ENCODE measurements at regions not wholly inside any gene's neighbourhood (a gene's known extent, or its start where the extent isn't known, plus 50 kb on each side); places are given as distances from the start of the nearest gene placed in this dataset.

DNA sequence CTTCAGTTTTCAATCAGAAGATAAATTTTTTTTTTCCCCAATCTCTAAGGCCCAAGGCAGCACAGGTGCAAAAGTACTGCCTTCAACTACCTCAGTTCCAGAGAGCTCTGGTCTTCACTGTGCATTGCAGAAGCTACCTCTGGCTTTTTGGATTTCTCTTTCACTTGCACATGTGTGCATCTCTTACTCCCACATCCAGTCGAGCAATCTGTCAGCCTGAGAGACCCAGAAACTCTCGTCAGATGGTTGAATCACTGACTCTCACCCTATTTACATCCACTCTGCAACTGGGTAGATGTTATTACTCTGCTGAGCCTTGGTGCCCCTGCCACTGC lies 813.8 kb downstream of the NR2F2 start:
- no peaks in the 10 kb centered on the region for H3K9me3 ChIP-seq
- no peak overlapping the region for H3K27ac ChIP-seq
- no peaks in the 10 kb centered on the region for H3K4me1 ChIP-seq (ENCODE audit: insufficient read depth)
- no peaks in the 10 kb centered on the region for H3K36me3 ChIP-seq
- H3K4me3 ChIP-seq, result no peak overlapping the region
- WGBS, 3 donors, result 41 to 56% (median 47%) methylated on average over 2 of the region's 2 CpGs
- no peaks in the 10 kb centered on the region for H3K27me3 ChIP-seq
- no peak for TF ChIP-seq EP300 (IDR thresholded peaks at IDR 0.05)
- TF ChIP-seq POLR2A (IDR thresholded peaks at IDR 0.05), result no peak
- TF ChIP-seq, protein P1, sequence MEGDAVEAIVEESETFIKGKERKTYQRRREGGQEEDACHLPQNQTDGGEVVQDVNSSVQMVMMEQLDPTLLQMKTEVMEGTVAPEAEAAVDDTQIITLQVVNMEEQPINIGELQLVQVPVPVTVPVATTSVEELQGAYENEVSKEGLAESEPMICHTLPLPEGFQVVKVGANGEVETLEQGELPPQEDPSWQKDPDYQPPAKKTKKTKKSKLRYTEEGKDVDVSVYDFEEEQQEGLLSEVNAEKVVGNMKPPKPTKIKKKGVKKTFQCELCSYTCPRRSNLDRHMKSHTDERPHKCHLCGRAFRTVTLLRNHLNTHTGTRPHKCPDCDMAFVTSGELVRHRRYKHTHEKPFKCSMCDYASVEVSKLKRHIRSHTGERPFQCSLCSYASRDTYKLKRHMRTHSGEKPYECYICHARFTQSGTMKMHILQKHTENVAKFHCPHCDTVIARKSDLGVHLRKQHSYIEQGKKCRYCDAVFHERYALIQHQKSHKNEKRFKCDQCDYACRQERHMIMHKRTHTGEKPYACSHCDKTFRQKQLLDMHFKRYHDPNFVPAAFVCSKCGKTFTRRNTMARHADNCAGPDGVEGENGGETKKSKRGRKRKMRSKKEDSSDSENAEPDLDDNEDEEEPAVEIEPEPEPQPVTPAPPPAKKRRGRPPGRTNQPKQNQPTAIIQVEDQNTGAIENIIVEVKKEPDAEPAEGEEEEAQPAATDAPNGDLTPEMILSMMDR (IDR thresholded peaks at IDR 0.05), result no peak
- intact Hi-C loops (cut with DNase I), result no loop called here
- DNase-seq, result no peak

DNA sequence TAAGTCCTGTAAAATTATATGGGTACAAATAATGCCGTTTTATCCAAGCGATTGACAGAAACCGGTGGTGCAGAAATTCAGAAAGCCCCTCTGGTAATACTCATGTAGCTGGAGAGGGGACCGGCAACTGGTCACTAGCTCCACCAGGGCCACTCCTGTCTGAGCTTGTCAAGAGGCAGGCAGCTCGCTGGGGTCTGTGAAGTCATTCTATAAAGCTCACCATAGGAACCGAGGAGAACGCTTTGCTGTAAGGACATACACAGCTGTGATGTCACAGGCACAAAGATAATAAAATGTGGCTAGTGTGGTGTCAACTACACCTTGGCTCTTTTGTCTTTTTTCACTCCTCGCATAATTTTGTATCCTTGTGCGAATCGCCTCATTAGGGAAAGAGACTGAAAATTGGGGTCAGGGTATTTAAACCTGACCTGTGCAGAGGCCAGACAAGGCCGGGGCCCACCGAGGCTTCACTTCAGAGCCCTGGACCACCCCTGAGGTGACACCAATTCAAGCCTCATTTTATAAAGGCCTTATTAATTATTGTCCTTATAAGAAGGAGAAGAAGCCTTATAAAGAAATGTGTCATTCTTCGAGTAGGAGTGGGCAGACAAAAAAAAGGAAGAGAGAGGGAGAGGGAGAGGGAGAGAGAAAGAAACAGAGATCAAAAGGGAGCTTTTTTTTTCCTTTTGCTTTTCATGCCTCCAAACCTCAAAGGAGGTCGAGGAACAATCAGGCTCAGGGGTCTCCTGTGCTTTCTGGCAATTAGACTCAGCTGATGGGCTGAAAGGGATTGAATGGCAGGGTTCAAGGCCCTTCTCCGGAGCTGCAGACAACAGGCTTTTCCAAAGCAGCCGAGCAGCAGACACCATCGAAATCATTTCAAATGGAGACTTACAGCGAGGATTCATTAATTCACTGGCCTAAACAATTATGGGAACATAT lies 813.3 kb upstream of the ARRDC4 start:
- TF ChIP-seq POLR2A (IDR thresholded peaks at IDR 0.05), result no peak
- TF ChIP-seq, protein P1 (IDR thresholded peaks at IDR 0.05), result no peak
- TF ChIP-seq EP300 (IDR thresholded peaks at IDR 0.05), result no peak
- intact Hi-C loops (cut with DNase I), result no loop called here
- Histone ChIP-seq H3K27me3 (no peaks in the 10 kb centered on the region), H3K36me3 (no peaks in the 10 kb centered on the region), H3K4me1 (ENCODE audit: insufficient read depth) (no peaks in the 10 kb centered on the region), H3K4me3 (no peak overlapping the region), H3K9me3 (no peaks in the 10 kb centered on the region), H3K27ac (no peak overlapping the region)
- no peak for DNase-seq
- 64 to 69% (median 67%) methylated on average over 18 of the region's 18 CpGs for WGBS, 3 donors

DNA sequence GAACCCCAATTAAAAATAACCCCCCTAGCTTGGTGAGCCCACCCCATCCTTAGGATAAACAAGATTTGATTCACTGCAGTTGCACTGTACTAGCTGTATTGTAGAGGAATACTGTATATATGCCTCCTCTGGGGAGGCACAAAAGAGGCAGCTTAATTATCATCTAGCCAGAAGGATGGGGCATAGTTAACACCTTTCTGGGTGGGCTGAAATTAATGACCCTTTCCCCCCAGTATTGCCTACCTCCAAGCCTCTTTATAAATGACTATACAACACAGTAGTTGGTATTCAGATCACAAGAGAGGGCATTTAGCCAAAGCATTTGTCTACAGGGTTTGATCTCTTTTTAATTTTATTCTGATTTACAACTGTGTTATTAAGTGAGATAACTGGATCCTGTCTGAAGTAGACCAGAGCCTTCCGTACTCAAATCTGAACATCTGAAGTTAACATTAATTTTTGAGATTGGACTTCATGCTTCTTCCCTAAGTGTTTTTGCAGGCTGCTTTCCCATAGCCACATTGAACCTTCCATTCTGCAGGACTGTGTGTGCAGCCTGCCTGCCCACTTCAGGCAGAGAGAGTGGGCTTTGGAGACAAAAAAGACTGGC lies 807.0 kb upstream of the ARRDC4 start:
- intact Hi-C loops (cut with DNase I), result no loop called here
- no peaks in the 10 kb centered on the region for H3K4me1 ChIP-seq (ENCODE audit: insufficient read depth)
- no peaks in the 10 kb centered on the region for H3K9me3 ChIP-seq
- no peak for TF ChIP-seq POLR2A (IDR thresholded peaks at IDR 0.05)
- TF ChIP-seq, protein P1 (IDR thresholded peaks at IDR 0.05), result no peak
- TF ChIP-seq EP300 (IDR thresholded peaks at IDR 0.05), result no peak
- no peaks in the 10 kb centered on the region for H3K36me3 ChIP-seq
- no peak overlapping the region for H3K27ac ChIP-seq
- H3K27me3 ChIP-seq, result no peaks in the 10 kb centered on the region
- no peak overlapping the region for H3K4me3 ChIP-seq
- no peak for DNase-seq
- 40 to 53% (median 48%) methylated on average over 1 of the region's 1 CpG for WGBS, 3 donors

DNA sequence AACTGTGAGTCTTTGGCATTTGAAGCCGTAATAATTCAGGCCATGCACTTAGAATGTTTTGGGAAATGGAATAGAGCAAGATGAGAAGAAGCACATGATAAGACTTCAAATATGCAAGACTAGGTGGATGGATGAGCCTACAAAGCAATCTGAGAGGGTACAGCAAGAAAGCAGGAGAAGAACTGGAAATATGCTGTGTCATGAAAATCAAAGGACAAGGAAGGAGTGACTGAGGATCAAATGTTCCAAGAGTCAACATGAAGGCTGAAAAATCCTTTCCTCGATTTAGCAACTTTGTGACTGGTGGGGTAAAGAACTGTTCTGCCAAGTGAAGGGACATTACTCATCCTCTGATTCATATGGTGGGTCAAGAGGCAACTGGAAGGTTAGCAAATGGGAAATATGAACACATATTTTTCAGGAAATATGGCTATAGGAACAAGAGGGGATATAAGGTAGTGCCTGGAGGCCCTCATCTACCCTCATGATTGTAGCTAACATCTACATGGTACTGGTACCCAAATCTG lies 803.7 kb upstream of the ARRDC4 start:
- H3K27ac ChIP-seq, result no peak overlapping the region
- intact Hi-C loops (cut with DNase I), result no loop called here
- no peak for DNase-seq
- TF ChIP-seq EP300 (IDR thresholded peaks at IDR 0.05), result no peak
- no peak for TF ChIP-seq POLR2A (IDR thresholded peaks at IDR 0.05)
- TF ChIP-seq, protein P1 (IDR thresholded peaks at IDR 0.05), result no peak
- H3K4me1 ChIP-seq (ENCODE audit: insufficient read depth), result no peaks in the 10 kb centered on the region
- no peaks in the 10 kb centered on the region for H3K9me3 ChIP-seq
- no peaks in the 10 kb centered on the region for H3K36me3 ChIP-seq
- no peaks in the 10 kb centered on the region for H3K27me3 ChIP-seq
- WGBS, 3 donors, result 78 to 89% (median 82%) methylated on average over 2 of the region's 2 CpGs
- H3K4me3 ChIP-seq, result no peak overlapping the region

Data from ovary (tissue), 7 donors.